Peyer's patch (tissue), 4 donors: ENCODE measurements at regions not wholly inside any gene's neighbourhood (a gene's known extent, or its start where the extent isn't known, plus 50 kb on each side); places are given as distances from the start of the nearest gene placed in this dataset.

Experiments used
- POLR2A ChIP-seq, 2 donors: fragments of 450-650 bp; IDR thresholded peaks; one replicate each; pipeline ENCODE4 v1.5.1; 2017; ENCODE audit warnings: antibody characterized with exemption in 2 of 2, mild to moderate bottlenecking in 2 of 2, moderate library complexity in 2 of 2
- TF ChIP-seq, protein P1 (sequence below), 6 experiments: fragments of 450-650 bp in 4 of 6; fragments of 200-600 bp in 2 of 6; sonication (generic) in 1 of 6; IDR thresholded peaks; one replicate each; pipeline ENCODE4 v1.5.1; 2017 to 2019; ENCODE audit warnings: antibody characterized with exemption in 6 of 6, mild to moderate bottlenecking in 3 of 6, moderate library complexity in 1 of 6

DNA sequence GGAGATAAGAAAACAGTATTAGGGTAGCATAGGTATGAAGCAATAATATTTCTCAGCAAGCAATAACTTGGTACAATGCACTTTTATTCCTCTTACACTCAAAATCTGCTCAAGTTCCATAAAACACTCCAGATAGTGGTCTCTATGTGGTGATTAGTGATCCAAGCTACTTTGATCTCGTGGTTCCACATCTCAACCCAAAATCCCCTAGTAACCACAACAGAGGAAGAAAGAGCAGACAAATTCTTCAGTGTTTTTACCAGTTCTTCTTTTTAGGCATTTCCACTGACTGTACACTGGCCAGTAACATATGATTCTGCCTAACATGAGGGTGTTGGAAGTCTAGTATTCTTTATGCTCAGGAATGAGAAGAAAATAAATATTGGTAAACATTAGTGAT lies 309.0 kb upstream of the PTCHD4 start:
- TF ChIP-seq, protein P1, sequence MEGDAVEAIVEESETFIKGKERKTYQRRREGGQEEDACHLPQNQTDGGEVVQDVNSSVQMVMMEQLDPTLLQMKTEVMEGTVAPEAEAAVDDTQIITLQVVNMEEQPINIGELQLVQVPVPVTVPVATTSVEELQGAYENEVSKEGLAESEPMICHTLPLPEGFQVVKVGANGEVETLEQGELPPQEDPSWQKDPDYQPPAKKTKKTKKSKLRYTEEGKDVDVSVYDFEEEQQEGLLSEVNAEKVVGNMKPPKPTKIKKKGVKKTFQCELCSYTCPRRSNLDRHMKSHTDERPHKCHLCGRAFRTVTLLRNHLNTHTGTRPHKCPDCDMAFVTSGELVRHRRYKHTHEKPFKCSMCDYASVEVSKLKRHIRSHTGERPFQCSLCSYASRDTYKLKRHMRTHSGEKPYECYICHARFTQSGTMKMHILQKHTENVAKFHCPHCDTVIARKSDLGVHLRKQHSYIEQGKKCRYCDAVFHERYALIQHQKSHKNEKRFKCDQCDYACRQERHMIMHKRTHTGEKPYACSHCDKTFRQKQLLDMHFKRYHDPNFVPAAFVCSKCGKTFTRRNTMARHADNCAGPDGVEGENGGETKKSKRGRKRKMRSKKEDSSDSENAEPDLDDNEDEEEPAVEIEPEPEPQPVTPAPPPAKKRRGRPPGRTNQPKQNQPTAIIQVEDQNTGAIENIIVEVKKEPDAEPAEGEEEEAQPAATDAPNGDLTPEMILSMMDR (IDR thresholded peaks at IDR 0.05): no peak
- no peak for TF ChIP-seq POLR2A (IDR thresholded peaks at IDR 0.05)
